ENCODE measurements at regions not wholly inside any gene's neighbourhood (a gene's known extent, or its start where the extent isn't known, plus 50 kb on each side); places are given as distances from the start of the nearest gene placed in this dataset.

DNA sequence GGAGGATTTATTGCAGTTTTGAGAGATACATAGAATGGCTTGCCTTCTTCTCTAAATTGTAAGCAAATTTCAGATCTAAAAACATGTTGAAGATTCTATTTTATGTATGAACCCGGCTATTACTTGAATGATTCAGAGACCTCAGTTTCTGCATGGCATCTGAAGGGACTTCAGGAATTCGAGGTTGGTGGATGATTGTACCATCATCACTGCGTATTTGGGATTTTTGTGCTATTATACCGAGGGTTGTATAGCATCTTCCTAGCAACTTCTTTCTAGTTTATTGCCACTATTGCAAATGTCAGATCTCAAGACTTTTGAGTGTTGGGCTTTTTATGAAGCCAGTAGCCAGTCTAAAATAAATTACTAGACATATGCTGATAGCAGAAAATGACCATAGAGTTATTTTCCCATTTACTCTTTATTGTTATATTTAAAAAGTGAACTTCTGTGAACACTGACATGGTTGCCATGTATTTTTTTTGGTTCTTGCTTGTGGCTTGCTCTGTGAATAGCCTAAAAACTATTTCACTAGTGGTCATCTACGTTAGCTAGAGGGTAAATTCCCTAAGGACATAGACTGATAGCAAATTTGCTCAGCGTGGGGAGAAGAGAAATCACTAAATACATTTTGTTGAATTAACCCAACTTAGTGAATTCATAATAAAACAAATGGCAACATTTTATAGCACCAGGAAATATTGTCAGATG, 70.6 kb upstream of the KLF12 start (continued):
- TF ChIP-seq, protein P1, sequence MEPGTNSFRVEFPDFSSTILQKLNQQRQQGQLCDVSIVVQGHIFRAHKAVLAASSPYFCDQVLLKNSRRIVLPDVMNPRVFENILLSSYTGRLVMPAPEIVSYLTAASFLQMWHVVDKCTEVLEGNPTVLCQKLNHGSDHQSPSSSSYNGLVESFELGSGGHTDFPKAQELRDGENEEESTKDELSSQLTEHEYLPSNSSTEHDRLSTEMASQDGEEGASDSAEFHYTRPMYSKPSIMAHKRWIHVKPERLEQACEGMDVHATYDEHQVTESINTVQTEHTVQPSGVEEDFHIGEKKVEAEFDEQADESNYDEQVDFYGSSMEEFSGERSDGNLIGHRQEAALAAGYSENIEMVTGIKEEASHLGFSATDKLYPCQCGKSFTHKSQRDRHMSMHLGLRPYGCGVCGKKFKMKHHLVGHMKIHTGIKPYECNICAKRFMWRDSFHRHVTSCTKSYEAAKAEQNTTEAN (CRISPR knock-in tag; IDR thresholded peaks at IDR 0.05) = no peak
- TF ChIP-seq, protein P2, sequence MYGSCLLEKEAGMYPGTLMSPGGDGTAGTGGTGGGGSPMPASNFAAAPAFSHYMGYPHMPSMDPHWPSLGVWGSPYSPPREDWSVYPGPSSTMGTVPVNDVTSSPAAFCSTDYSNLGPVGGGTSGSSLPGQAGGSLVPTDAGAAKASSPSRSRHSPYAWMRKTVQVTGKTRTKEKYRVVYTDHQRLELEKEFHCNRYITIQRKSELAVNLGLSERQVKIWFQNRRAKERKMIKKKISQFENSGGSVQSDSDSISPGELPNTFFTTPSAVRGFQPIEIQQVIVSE (CRISPR knock-in tag; IDR thresholded peaks at IDR 0.05; ENCODE audit: borderline replicate concordance) = no peak

DNA sequence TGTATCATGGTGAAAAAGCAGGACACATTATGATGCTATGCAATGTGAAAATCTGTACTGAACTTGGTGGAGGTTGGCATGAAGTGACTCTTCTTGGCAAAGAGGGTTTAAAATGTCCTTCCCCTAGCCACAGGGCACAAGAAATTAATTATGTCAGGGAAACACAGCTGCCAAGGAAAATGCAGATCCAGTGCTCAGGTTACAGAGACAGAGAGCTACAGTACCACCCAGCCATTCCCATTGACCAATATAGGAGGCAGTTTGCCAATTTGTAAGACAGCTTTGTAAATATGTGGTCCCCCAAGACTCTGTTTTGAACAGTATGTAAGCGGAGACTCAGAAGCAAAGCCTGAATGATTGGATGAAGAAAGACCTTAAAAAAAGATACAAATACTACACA, 69.4 kb upstream of the KLF12 start:
- peaks cover 40% of the 10 kb centered on the region for H3K9me3 Mint-ChIP-seq
- CTCF ChIA-PET = no interaction called here
- H3K27me3 Mint-ChIP-seq (ENCODE audit: low read depth) = no peaks in the 10 kb centered on the region
- no peak overlapping the region for H3K27ac Mint-ChIP-seq
- ATAC-seq = no peak
- POLR2A ChIA-PET = no interaction called here
- no peak for DNase-seq (ENCODE audit: low spot score)
- peaks cover 11% of the 10 kb centered on the region for H3K4me1 Mint-ChIP-seq
- H3K4me3 Mint-ChIP-seq = no peak overlapping the region
- TF ChIP-seq KAT7 (CRISPR knock-in tag; IDR thresholded peaks at IDR 0.05; ENCODE audit: borderline replicate concordance) = no peak
- TF ChIP-seq, protein P3, sequence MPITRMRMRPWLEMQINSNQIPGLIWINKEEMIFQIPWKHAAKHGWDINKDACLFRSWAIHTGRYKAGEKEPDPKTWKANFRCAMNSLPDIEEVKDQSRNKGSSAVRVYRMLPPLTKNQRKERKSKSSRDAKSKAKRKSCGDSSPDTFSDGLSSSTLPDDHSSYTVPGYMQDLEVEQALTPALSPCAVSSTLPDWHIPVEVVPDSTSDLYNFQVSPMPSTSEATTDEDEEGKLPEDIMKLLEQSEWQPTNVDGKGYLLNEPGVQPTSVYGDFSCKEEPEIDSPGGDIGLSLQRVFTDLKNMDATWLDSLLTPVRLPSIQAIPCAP (CRISPR knock-in tag; IDR thresholded peaks at IDR 0.05) = no peak
- TF ChIP-seq, protein P4, sequence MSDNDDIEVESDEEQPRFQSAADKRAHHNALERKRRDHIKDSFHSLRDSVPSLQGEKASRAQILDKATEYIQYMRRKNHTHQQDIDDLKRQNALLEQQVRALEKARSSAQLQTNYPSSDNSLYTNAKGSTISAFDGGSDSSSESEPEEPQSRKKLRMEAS (CRISPR knock-in tag; IDR thresholded peaks at IDR 0.05) = no peak
- peaks cover 13% of the 10 kb centered on the region for H3K36me3 Mint-ChIP-seq

DNA sequence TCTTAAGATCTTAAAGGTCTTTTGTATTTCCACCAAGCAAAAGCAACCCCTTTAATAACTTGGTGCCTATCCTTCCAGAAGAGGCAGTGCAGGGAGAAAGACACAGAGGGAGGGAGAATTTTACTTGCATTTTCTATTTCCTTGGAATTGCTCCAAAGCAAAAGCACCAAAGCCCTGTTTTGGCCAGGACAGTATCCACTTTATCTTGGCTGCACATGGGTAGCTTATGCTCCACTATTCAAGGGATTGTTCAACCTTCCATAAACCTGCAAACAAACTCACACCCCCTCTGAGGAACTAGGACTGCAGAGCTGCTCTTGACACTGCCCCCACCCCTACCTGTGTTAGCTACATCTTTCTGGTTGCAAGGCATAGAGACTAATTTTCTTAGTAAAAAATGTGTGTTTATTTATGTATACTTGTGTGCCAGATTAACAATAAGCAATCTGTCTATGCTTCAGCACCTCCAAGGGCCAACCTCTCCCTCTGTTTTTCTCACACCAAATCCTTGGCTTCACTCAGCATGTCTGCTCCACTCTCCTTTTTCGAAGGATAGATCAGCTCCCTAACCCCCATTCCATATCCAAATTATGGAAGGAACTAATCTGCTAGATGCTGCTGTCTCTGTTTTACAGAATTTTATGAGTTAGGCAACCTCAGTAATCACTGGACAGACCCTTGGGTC, 68.1 kb upstream of the KLF12 start:
- Mint-ChIP-seq H3K27me3 (ENCODE audit: low read depth) (no peaks in the 10 kb centered on the region), H3K4me1 (peaks cover 15% of the 10 kb centered on the region), H3K36me3 (peaks cover 13% of the 10 kb centered on the region), H3K9me3 (peaks cover 40% of the 10 kb centered on the region), H3K27ac (no peak overlapping the region), H3K4me3 (no peak overlapping the region)
- ATAC-seq = no peak
- ChIA-PET CTCF (no interaction called here), POLR2A (no interaction called here)
- no peak for DNase-seq (ENCODE audit: low spot score)
- TF ChIP-seq CREB1 (CRISPR knock-in tag; IDR thresholded peaks at IDR 0.05) = no peak
- TF ChIP-seq, protein P5, sequence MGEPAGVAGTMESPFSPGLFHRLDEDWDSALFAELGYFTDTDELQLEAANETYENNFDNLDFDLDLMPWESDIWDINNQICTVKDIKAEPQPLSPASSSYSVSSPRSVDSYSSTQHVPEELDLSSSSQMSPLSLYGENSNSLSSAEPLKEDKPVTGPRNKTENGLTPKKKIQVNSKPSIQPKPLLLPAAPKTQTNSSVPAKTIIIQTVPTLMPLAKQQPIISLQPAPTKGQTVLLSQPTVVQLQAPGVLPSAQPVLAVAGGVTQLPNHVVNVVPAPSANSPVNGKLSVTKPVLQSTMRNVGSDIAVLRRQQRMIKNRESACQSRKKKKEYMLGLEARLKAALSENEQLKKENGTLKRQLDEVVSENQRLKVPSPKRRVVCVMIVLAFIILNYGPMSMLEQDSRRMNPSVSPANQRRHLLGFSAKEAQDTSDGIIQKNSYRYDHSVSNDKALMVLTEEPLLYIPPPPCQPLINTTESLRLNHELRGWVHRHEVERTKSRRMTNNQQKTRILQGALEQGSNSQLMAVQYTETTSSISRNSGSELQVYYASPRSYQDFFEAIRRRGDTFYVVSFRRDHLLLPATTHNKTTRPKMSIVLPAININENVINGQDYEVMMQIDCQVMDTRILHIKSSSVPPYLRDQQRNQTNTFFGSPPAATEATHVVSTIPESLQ (CRISPR knock-in tag; IDR thresholded peaks at IDR 0.05) = no peak
- TF ChIP-seq, protein P6, sequence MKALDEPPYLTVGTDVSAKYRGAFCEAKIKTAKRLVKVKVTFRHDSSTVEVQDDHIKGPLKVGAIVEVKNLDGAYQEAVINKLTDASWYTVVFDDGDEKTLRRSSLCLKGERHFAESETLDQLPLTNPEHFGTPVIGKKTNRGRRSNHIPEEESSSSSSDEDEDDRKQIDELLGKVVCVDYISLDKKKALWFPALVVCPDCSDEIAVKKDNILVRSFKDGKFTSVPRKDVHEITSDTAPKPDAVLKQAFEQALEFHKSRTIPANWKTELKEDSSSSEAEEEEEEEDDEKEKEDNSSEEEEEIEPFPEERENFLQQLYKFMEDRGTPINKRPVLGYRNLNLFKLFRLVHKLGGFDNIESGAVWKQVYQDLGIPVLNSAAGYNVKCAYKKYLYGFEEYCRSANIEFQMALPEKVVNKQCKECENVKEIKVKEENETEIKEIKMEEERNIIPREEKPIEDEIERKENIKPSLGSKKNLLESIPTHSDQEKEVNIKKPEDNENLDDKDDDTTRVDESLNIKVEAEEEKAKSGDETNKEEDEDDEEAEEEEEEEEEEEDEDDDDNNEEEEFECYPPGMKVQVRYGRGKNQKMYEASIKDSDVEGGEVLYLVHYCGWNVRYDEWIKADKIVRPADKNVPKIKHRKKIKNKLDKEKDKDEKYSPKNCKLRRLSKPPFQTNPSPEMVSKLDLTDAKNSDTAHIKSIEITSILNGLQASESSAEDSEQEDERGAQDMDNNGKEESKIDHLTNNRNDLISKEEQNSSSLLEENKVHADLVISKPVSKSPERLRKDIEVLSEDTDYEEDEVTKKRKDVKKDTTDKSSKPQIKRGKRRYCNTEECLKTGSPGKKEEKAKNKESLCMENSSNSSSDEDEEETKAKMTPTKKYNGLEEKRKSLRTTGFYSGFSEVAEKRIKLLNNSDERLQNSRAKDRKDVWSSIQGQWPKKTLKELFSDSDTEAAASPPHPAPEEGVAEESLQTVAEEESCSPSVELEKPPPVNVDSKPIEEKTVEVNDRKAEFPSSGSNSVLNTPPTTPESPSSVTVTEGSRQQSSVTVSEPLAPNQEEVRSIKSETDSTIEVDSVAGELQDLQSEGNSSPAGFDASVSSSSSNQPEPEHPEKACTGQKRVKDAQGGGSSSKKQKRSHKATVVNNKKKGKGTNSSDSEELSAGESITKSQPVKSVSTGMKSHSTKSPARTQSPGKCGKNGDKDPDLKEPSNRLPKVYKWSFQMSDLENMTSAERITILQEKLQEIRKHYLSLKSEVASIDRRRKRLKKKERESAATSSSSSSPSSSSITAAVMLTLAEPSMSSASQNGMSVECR (CRISPR knock-in tag; IDR thresholded peaks at IDR 0.05; ENCODE audit: borderline replicate concordance) = no peak
- TF ChIP-seq, protein P4 (CRISPR knock-in tag; IDR thresholded peaks at IDR 0.05) = no peak
- TF ChIP-seq, protein P7, sequence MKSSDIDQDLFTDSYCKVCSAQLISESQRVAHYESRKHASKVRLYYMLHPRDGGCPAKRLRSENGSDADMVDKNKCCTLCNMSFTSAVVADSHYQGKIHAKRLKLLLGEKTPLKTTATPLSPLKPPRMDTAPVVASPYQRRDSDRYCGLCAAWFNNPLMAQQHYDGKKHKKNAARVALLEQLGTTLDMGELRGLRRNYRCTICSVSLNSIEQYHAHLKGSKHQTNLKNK (CRISPR knock-in tag; IDR thresholded peaks at IDR 0.05) = no peak
- no peak for TF ChIP-seq ZNF263 (CRISPR knock-in tag; IDR thresholded peaks at IDR 0.05; ENCODE audit: low read depth)
- TF ChIP-seq SOX15 (CRISPR knock-in tag; IDR thresholded peaks at IDR 0.05) = no peak
- TF ChIP-seq, protein P8, sequence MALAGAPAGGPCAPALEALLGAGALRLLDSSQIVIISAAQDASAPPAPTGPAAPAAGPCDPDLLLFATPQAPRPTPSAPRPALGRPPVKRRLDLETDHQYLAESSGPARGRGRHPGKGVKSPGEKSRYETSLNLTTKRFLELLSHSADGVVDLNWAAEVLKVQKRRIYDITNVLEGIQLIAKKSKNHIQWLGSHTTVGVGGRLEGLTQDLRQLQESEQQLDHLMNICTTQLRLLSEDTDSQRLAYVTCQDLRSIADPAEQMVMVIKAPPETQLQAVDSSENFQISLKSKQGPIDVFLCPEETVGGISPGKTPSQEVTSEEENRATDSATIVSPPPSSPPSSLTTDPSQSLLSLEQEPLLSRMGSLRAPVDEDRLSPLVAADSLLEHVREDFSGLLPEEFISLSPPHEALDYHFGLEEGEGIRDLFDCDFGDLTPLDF (CRISPR knock-in tag; IDR thresholded peaks at IDR 0.05) = no peak
- TF ChIP-seq TP53 (CRISPR knock-in tag; IDR thresholded peaks at IDR 0.05) = no peak
- TF ChIP-seq ESRRA (CRISPR knock-in tag; IDR thresholded peaks at IDR 0.05; ENCODE audit: borderline replicate concordance) = no peak
- TF ChIP-seq, protein P2 (CRISPR knock-in tag; IDR thresholded peaks at IDR 0.05; ENCODE audit: borderline replicate concordance) = no peak
- TF ChIP-seq TEAD1 (CRISPR knock-in tag; IDR thresholded peaks at IDR 0.05) = no peak
- TF ChIP-seq, protein P9, sequence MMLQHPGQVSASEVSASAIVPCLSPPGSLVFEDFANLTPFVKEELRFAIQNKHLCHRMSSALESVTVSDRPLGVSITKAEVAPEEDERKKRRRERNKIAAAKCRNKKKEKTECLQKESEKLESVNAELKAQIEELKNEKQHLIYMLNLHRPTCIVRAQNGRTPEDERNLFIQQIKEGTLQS (CRISPR knock-in tag; conservative IDR thresholded peaks at IDR 0.05) = no peak
- TF ChIP-seq MYBL2 (CRISPR knock-in tag; IDR thresholded peaks at IDR 0.05) = no peak
- TF ChIP-seq FOXJ3 (CRISPR knock-in tag; IDR thresholded peaks at IDR 0.05; ENCODE audit: borderline replicate concordance) = no peak

Data from WTC11 (cell line).